ENCODE measurements at regions not wholly inside any gene's neighbourhood (a gene's known extent, or its start where the extent isn't known, plus 50 kb on each side); places are given as distances from the start of the nearest gene placed in this dataset.

- no peak overlapping the region for H3K4me3 Mint-ChIP-seq (ENCODE audit: unreplicated experiment)
- H3K9me3 Mint-ChIP-seq (ENCODE audit: unreplicated experiment) = no peaks in the 10 kb centered on the region
- H3K9me3 ChIP-seq = no peaks in the 10 kb centered on the region
- ChIA-PET CTCF (no interaction called here), POLR2A (no interaction called here)
- no peaks in the 10 kb centered on the region for H3K4me1 ChIP-seq
- H3K4me3 ChIP-seq (ENCODE audit: low read depth, low read length) = no peak overlapping the region
- no peaks in the 10 kb centered on the region for H3K36me3 ChIP-seq (ENCODE audit: control insufficient read depth, insufficient read depth, low read length)
- H3K36me3 Mint-ChIP-seq (ENCODE audit: insufficient read depth, unreplicated experiment) = no peaks in the 10 kb centered on the region
- TF ChIP-seq CTCF (IDR thresholded peaks at IDR 0.05; ENCODE audit: insufficient read depth in 1 of 2, low read depth in 1 of 2, low read length in 1 of 2, severe bottlenecking in 1 of 2, unreplicated experiment in 1 of 2) = no peak
- no TSS peak for BruUV-seq (replicated peaks)
- H3K27me3 Mint-ChIP-seq (ENCODE audit: insufficient read depth, unreplicated experiment) = peaks cover 9% of the 10 kb centered on the region
- DNase-seq = no peak
- intact Hi-C loops (cut with micrococcal nuclease; ENCODE audit: unreplicated experiment) = no loop called here
- no peaks in the 10 kb centered on the region for H3K4me1 Mint-ChIP-seq (ENCODE audit: low read depth, unreplicated experiment)
- no peaks in the 10 kb centered on the region; the same call in 1 of the 2 replicates for H3K27me3 ChIP-seq (replicated peaks; ENCODE audit: control insufficient read depth, insufficient read depth, low read length)
- H3K27ac Mint-ChIP-seq (ENCODE audit: unreplicated experiment) = no peak overlapping the region
Observed at GRCh38 chr6:163835439-163836171, 421.1 kb downstream of the QKI start.

DNA sequence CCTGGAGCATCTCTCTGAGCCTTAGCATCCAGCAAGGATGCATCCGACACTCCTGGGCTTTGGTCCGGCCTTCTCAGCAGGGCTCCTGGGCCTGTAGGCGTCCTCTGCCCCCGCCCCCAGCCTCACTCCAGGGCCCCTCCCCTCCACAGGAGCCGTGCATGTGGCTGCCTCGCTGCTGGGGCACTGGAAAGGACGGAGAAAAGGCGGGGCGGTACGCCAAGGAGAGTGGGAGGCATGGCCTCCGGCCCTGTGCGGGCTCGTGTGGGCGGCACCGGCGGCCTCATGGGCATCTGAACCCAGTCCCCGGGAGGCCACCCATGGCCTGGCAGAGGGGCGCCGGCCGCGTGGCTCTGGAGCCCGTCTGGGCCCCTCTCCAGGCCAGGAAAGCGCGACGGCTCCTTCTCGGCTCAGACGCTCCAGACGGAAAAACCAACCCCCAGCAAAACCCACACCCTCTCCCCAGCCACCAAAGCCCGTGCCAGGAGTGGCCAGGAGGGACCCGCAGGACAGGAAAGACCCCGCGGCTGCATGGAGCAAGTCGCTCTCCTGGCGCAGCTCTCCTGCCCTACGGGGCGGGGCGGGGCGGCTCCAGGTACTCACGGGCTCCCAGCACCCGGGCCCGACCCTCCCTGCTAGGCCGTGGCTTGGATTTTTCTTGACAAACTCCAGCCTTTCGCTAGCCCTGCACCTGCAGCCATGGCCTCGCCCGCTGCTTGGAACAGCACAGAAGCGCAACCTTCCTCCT, 419.9 kb downstream of the QKI start:
- POLR2A ChIA-PET = no interaction called here
- DNase-seq = no peak
- H3K9me3 Mint-ChIP-seq (ENCODE audit: unreplicated experiment) = no peaks in the 10 kb centered on the region
- intact Hi-C loops (cut with micrococcal nuclease; ENCODE audit: unreplicated experiment) = no loop called here
- no peaks in the 10 kb centered on the region for H3K4me1 Mint-ChIP-seq (ENCODE audit: low read depth, unreplicated experiment)
- Histone ChIP-seq H3K9me3 (no peaks in the 10 kb centered on the region), H3K36me3 (ENCODE audit: control insufficient read depth, insufficient read depth, low read length) (no peaks in the 10 kb centered on the region), H3K4me3 (ENCODE audit: low read depth, low read length) (no peak overlapping the region), H3K27me3 (replicated peaks; ENCODE audit: control insufficient read depth, insufficient read depth, low read length) (no peaks in the 10 kb centered on the region; the same call in 1 of the 2 replicates), H3K4me1 (no peaks in the 10 kb centered on the region)
- no peak overlapping the region for H3K4me3 Mint-ChIP-seq (ENCODE audit: unreplicated experiment)
- CTCF ChIA-PET = no interaction called here
- BruUV-seq (replicated peaks) = no TSS peak
- no peak for TF ChIP-seq CTCF (IDR thresholded peaks at IDR 0.05; ENCODE audit: insufficient read depth in 1 of 2, low read depth in 1 of 2, low read length in 1 of 2, severe bottlenecking in 1 of 2, unreplicated experiment in 1 of 2)
- H3K27ac Mint-ChIP-seq (ENCODE audit: unreplicated experiment) = no peak overlapping the region
- no peaks in the 10 kb centered on the region for H3K36me3 Mint-ChIP-seq (ENCODE audit: insufficient read depth, unreplicated experiment)
- H3K27me3 Mint-ChIP-seq (ENCODE audit: insufficient read depth, unreplicated experiment) = peaks cover 9% of the 10 kb centered on the region

GRCh38 chr6:163831736-163832135, 417.2 kb downstream of the QKI start:
- no peak for TF ChIP-seq CTCF (IDR thresholded peaks at IDR 0.05; ENCODE audit: insufficient read depth in 1 of 2, low read depth in 1 of 2, low read length in 1 of 2, severe bottlenecking in 1 of 2, unreplicated experiment in 1 of 2)
- H3K4me3 Mint-ChIP-seq (ENCODE audit: unreplicated experiment) = no peak overlapping the region
- no peak overlapping the region for H3K27ac Mint-ChIP-seq (ENCODE audit: unreplicated experiment)
- Histone ChIP-seq H3K36me3 (ENCODE audit: control insufficient read depth, insufficient read depth, low read length) (no peaks in the 10 kb centered on the region), H3K4me1 (no peaks in the 10 kb centered on the region), H3K27me3 (replicated peaks; ENCODE audit: control insufficient read depth, insufficient read depth, low read length) (no peaks in the 10 kb centered on the region), H3K9me3 (no peaks in the 10 kb centered on the region), H3K4me3 (ENCODE audit: low read depth, low read length) (no peak overlapping the region)
- CTCF ChIA-PET = no interaction called here
- no peak for DNase-seq
- intact Hi-C loops (cut with micrococcal nuclease; ENCODE audit: unreplicated experiment) = no loop called here
- no peaks in the 10 kb centered on the region for H3K36me3 Mint-ChIP-seq (ENCODE audit: insufficient read depth, unreplicated experiment)
- BruUV-seq (replicated peaks) = no TSS peak
- H3K27me3 Mint-ChIP-seq (ENCODE audit: insufficient read depth, unreplicated experiment) = peaks cover 13% of the 10 kb centered on the region
- no peaks in the 10 kb centered on the region for H3K4me1 Mint-ChIP-seq (ENCODE audit: low read depth, unreplicated experiment)
- POLR2A ChIA-PET = no interaction called here
- no peaks in the 10 kb centered on the region for H3K9me3 Mint-ChIP-seq (ENCODE audit: unreplicated experiment)

All from Caco-2 (cell line).